HL-60 (cell line): ENCODE measurements at regions not wholly inside any gene's neighbourhood (a gene's known extent, or its start where the extent isn't known, plus 50 kb on each side); places are given as distances from the start of the nearest gene placed in this dataset.

Source experiments
- DNase-seq, 2 experiments: peaks; one replicate each; pipeline ENCODE4 v3.0.0-alpha.2; 2010 to 2020; ENCODE audit warnings: low read depth in 1 of 2, low spot score in 1 of 2
- H3K27ac ChIP-seq: fragments of 250-450 bp; sonication (Bioruptor Pico); replicated peaks from 2 replicates; pipeline ENCODE4 v1.5.1; 2020; ENCODE audit warnings: mild to moderate bottlenecking, moderate library complexity
- H3K27me3 ChIP-seq: fragments of 250-450 bp; sonication (Bioruptor Pico); 2 replicates; pipeline ENCODE4 v1.5.1; 2021; ENCODE audit warnings: mild to moderate bottlenecking, moderate library complexity; ENCODE audit not compliant: insufficient read depth, poor library complexity, severe bottlenecking
- H3K4me3 ChIP-seq: replicated peaks from 2 replicates; pipeline ENCODE4 v1.5.1; 2011; ENCODE audit warnings: mild to moderate bottlenecking, control low read depth, low read length; ENCODE audit not compliant: insufficient read depth
- CTCF ChIP-seq: IDR thresholded peaks from one replicate; pipeline ENCODE4 v1.5.1; 2011; ENCODE audit warnings: low read length, control low read depth, inconsistent platforms; ENCODE audit not compliant: insufficient read depth
- GABPA ChIP-seq: IDR thresholded peaks from 2 replicates; pipeline ENCODE4 v1.6.1; 2012; ENCODE audit warnings: low read depth
- POLR2AphosphoS5 ChIP-seq: IDR thresholded peaks from 2 replicates; pipeline ENCODE4 v1.6.1; 2012; ENCODE audit warnings: low read depth
- REST ChIP-seq: IDR thresholded peaks from 2 replicates; pipeline ENCODE4 v1.6.1; 2012; ENCODE audit warnings: low read depth; ENCODE audit not compliant: insufficient replicate concordance
- SPI1 ChIP-seq: IDR thresholded peaks from 2 replicates; pipeline ENCODE4 v1.6.1; 2012; ENCODE audit warnings: low read depth, mild to moderate bottlenecking, borderline replicate concordance

GRCh38 chr22:26842103-26842502 is 184.7 kb downstream of the MIAT start:
- TF ChIP-seq POLR2AphosphoS5 (no peak), REST (no peak), GABPA (no peak), CTCF (no peak), SPI1 (no peak)
- no peak for DNase-seq
- Histone ChIP-seq H3K4me3 (no peak overlapping the region), H3K27me3 (no peaks in the 10 kb centered on the region), H3K27ac (no peak overlapping the region)

GRCh38 chr22:26845021-26845743 is 187.8 kb downstream of the MIAT start:
- TF ChIP-seq SPI1 (no peak), GABPA (no peak), CTCF (no peak), POLR2AphosphoS5 (no peak), REST (no peak)
- no peak for DNase-seq

GRCh38 chr22:26846076-26846475 is 188.7 kb downstream of the MIAT start:
- no peak for TF ChIP-seq REST
- TF ChIP-seq CTCF: no peak
- TF ChIP-seq POLR2AphosphoS5: no peak
- TF ChIP-seq GABPA: no peak
- no peak for TF ChIP-seq SPI1
- H3K27me3 ChIP-seq: no peaks in the 10 kb centered on the region
- no peak for DNase-seq
- no peak overlapping the region for H3K4me3 ChIP-seq
- H3K27ac ChIP-seq: no peak overlapping the region

More at GRCh38 chr22:26845021-26845743, 187.8 kb downstream of the MIAT start:
- Histone ChIP-seq H3K27ac (no peak overlapping the region), H3K4me3 (no peak overlapping the region), H3K27me3 (no peaks in the 10 kb centered on the region)
